Stimulated activated CD4-positive, alpha-beta T cell treated with anti-CD3 and anti-CD28 coated beads, TNF-alpha, amount 100 ng/mL, for 24 hours (primary cell): ENCODE measurements at regions not wholly inside any gene's neighbourhood (a gene's known extent, or its start where the extent isn't known, plus 50 kb on each side); places are given as distances from the start of the nearest gene placed in this dataset.

ENCODE experiments used
- DNase-seq, 3 experiments: peaks; one replicate each; pipeline ENCODE4 v3.0.0-alpha.2; 2020; ENCODE audit warnings: low read depth in 3 of 3

DNA sequence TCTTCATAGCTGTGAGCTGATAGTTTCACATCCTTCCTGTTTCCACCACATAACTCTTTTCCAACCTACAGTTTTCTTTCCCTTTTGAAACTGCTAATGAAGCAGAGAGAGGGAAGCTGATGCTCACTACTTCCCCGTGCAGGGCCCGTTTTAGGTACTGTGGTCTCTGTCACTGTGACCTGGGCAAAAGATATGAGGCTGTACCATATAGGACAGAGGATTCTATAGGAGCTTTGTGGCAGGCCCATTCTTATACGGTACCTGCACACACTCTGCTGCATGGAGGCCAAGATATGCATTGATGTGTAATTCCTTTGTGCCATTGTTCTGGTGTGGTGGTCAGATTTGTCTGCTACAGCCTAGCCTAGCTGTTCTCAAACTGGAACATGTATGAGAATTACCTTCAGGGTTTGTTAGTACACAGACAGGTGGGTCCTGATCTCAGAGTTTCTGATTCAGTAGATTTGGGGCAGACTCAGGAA, 577.3 kb downstream of the LMO7 start:
- no peak for DNase-seq

DNA sequence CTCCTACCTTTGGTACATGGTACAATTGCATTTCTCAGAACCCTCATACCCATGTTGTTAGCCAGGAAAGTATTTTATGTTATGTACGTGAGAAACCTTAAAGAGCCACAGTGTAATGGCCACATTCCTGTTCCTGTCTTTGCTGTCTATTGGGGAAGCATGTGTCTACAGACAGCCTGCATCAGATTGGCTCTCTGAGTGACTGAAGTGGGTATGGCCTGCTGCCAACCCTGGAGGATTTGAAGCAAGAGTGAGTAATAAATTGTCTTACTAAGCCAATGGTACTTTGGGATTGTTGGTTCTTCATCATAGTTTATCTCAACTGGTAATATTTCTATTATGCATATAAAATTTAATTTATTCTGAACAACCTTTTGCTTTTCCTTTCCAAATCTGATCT, 574.1 kb downstream of the LMO7 start:
- no peak for DNase-seq

DNA sequence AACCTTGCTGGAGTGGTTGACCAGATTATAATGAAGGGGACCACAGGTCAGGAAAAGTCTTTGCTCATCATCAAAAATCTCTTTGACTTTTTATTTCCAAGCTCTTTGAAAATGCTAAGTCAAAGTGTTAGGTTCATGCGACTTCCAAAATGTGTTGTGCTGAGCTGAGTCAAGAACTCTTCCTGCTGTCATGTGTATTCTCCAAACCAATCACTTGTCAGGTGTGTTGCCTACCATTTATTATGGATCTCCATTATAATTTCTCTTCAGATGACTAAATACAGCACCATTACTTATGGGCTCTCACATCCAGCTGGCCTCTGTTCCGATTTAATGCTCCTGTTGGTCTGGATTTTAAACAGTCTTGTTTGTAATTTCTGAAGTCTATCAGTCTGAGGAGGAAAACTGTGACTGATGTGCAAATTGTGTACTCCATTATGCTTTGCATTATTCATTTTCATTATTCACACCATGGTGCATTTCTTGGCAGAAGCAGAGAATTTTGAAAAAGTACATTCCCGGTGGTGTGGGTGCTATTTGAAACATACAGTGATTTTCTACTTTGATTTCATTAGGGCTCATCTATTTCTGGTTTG, 562.5 kb downstream of the LMO7 start:
- DNase-seq: no peak

DNA sequence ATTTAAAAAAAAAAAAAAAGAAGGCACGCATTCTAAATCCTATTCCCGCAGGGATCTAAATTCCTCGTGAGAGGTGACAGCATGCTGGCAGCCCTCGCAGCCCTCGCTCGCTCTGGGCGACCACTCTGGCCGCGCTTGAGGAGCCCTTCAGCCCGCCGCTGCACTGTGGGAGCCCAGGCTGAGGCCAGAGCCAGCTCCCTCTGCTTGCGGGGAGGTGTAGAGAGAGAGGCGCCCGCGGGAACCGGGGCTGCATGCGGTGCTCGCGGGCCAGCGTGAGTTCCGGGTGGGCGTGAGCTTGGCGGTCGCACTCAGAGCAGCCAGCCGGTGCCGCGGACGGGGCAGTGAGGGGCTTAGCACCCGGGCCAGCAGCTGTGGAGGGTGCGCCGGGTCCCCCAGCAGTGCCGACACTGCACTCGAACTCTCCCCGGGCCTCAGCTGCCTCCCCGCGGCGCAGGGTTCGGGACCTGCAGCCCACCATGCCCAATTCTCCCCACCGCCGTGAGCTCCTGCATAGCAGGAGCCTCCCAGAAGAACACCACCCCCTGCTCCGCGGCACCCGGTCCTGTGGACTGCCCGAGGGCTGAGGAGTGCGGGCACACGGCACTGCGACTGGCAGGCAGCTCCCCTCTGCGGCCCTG, 553.9 kb downstream of the LMO7 start:
- DNase-seq: no peak

DNA sequence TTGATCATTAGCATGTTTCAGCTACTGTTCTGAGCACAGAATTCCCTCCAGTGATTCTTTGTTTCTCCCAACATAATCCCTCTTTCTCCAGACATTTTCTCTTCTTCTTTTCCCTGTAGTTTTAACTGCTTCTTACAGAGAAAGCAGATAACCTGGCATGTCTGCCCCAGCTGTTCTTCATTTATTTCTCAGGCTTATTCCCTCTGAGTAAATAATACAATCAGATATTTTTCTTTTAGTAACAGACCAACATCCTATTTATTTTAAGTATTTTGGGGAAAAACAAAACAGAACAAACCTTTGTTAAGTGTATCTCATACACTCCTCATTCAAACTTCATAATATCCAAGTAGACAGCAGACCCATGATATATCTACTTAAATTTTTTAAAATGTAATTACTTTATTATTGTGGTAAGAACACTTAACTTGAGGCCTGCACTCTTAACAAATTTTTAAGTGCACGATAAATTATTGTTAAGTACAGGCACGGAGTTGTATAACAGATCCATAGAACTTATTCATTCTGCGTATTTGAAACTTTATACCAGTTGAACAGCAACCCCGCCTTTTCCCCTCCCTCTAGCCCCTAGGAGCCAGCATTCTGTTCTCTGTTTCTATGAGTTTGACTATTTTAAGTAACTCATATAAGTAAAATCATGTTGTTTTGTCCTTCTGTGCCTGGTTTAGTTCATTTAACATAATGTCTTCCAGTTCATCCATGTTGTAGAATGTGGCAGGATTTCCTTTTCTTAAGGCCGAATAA, 540.0 kb downstream of the LMO7 start:
- no peak for DNase-seq

DNA sequence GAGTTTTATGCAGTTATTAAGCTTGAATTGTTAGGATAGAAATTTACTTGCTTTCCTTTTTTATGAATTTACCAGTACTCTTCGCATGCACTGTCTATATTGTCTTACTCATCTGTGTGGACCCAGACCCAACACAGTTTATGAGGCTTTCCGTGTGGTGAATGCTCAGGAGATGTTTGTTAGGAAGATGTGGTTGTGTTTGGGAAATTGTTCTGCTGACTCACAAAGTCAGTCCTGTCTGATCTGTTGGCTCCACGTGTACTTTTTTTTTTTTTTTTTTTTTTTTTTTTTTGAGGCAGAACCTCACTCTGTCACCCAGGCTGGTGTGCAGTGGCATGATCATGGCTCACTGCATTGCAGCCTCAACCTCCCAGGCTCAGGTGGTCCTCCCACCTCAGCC, 532.5 kb downstream of the LMO7 start:
- DNase-seq: no peak

DNA sequence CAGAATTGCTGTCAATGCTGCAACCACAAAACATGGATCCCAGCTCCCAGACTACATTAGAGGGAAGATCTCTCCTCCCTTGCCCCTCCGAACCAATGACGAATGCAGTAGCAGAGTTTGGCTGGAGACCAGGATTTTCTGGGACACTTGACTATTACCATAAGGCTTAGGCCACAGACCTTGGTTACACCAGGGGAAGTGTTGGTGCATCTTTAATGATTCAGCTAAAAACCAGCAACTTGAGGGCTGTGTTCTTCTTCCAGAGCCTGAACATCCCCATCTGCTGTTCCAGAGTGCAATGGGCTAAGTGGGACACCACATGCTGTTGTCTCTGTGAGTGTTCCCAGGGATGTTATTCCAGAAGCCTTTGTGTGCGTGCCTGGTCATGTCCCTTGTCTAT, 528.2 kb downstream of the LMO7 start:
- no peak for DNase-seq

DNA sequence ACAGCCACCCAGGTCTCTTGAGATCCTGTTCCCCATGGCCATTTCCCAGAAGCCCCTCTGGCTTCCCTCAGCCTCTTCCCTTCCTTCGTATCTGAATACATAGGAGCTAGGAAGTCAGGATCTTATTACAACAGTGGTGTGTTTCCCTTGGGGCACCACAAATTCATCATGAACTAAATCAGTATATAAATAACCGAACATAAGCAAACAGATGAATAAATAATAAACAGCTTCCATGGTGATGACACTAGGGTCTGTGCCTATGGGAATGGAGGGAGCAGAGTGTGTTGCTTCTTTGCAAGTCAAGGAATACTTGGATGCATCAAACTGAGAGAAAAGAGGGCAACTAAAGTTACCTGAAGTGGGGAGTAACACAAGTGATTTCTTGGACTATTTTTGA, 527.6 kb downstream of the LMO7 start:
- no peak for DNase-seq

DNA sequence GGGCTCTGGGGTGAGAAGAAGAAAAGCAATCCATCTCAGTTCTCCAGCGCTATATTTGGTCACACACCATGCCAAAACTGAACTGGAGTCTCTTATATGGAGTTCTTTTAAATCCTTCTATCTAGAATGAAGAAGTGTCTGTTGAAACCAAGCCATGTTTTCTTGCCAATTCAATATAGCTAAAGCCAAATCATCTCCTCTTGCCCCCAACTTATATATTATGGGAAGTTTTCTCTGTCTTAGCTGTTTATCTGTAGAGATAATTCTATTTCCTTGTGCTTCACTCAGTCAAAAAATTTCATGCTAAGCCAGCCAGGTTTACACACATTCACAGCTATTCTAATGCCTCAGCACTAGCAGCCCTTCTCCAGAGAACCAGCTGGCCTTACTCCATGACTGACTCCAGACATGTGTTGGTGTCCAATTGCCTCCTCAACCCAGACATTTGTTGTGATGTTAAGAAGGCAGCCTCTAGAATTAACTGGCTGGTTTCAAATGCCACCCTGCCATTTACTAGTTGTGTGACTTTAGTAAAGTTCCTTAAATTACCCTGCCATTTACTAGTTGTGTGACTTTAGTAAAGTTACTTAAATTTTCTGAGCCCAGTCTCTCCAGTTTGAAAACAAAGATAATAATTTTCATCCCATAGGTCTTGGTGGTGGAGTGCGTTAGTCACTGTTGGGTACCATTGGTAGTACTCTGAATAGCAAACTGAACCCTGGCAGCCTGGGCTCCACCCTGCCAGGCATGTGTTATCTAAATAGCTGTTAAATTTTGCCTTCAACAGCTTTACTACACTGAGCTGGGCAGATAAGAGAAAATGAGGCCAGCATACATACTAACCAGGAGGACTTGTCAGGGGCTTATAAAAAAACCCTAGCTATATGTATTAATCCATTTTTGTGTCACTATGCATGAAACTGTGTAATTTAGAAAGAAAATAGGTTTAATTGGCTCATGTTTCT, 525.1 kb downstream of the LMO7 start:
- no peak for DNase-seq

DNA sequence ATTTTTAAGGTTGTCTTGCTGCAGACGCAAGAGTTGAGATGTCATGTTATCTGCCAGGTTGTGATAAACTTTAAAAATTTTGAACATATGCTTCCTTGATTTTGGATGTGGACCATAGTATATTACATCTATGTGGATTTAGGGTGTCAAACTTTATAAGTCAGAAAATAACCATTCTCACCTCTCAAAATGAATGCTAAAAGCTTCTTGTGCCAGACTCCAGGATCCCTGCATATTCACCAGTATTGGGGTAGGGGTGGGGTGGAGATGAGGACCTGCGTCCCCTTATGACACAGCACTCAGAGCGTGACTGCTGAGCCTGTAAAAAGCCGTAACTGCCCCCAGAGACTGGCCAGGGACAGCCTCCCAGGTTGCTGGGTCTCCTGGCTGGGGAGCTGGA, 524.4 kb downstream of the LMO7 start:
- DNase-seq: no peak

DNA sequence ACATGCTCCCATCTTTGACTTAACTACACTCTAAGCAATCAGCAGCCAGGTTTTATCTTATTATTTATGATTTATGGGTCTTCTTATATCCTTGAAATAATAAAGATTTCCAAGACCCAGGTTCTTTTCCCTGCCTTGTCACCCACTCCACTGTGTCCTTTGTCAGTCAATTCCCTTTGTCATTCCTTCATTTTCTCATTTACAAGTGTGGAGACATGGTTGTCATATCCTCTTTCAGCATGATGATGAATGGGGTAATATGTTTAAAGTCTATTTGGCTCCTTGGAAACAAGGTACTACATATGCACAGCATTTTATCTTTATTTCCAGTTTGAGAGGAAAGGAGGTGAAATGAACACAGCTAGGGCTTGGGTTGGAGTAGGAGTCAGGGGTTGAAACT, 521.8 kb downstream of the LMO7 start:
- no peak for DNase-seq

DNA sequence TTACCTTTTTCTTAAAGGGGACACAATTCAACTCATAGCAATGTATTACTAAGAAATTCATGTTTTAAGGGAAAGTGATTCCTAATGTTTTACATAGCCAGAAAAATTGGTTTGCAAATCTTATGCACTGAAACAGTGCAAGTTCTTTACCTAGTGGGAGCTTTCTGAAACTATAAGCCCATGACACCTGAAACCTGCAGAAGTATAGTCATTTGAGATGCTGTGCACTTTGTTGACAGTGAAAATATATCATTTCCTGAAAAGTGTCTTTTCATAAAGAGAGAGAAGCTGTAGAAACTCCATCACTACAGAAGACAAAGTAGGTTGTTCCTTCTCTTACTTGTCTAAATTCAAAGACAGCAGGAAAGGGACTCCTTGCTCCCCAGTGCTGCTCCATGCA, 517.1 kb downstream of the LMO7 start:
- DNase-seq: no peak

DNA sequence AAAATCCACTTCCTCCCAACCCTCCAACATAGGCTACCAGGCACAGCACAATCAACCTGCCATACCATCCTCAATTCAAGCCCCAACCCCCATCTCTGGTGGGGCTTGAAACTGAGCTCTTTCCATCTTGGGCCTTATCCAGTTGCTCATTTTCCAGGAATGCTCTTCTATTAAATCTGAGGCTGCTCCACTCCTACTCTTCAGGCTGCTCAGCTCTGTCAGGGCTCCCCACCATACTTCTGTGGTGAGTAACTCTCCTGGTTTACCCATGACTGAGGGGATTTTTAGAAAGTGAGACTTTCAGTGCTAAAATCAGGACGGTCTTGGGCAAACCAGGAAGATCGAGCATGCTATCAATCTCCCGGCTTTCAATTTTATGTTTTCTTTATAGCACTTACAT, 512.8 kb downstream of the LMO7 start:
- DNase-seq: no peak

DNA sequence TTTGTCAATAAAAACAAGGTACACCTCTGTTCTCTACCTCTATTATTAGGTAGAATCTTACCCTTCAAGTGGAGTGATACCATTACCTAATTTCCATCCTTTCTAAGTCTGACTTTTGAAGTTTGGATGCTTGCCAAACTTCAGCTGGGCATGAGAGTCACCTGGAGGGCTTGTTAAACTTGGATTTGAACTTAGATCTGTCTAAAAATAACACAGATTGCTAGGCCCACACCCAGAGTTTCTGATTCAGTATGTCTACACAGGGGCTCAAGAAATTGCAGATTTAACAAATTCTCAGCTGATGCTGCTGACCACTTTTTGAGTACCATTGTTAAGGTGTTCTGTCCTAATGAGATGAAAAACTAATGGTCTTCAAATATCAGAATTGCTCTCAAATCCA, 512.2 kb downstream of the LMO7 start:
- no peak for DNase-seq

DNA sequence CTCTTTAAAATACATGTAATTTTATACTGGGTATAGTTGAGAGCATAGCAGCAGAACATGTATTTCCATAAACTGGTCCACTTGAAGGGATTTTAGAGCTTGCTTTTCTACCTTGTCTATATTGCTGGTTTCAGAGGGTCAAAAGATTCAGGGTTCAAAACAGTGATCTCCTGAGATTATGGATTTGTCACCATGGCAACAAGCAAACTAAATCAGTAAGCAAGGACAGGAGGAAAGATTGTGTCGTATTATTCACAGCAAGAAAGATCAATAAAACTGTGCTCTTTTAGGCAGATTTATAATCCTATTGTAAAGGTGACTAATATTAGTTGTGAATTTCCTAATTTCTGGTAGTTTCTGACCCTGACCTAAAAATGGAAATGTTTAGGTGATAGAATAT, 496.4 kb downstream of the LMO7 start:
- DNase-seq: no peak

DNA sequence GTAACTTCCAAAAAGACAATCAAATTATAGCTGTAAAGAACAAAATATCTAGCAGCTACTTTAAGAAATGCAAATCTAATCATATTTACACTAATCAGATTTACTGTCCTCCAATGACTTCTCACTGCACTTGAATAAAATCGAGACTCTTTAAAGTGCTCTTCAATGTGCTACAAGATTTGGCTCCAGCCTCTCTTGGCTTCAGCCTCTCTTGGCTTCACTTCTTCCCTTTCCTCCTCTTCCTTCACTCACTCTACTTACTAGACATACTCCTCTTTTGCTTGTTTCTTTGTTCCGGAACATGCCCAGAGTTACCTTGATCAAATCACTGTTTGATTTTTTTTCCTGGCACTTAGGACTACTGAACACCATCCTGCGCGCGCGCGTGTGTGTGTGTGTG, 495.4 kb downstream of the LMO7 start:
- no peak for DNase-seq

DNA sequence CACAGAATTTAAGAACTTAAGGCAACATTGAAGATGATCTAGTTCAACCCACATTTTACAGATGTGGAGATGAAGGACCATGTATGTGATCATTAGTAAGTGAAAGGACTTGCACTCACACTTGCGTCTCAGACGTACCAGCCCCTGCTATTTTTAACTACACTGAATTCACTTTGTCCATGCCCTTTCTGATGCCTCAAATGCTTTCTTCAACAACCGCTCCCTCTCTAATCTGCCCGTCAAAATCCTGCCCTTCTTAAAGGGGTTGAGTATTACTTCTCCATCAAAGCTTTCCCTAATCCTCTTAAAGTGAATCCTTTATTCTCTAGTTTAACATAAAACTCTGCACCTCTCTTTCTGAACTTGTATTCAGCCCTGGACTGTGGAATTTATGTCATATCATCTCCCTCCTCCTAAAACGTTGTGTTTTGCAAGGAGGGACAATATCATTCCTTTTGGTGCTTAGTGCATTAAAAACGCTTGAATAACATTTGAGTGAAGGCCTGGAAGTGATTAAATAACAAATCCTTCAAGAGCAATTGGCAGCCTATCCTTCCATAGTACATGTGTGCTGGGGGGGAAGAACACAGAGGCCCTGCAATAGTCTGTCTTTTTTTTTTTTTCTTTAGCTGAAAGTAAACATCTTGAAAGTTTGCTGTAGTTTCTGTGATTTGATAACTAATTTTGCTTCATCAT, 493.3 kb downstream of the LMO7 start:
- no peak for DNase-seq

DNA sequence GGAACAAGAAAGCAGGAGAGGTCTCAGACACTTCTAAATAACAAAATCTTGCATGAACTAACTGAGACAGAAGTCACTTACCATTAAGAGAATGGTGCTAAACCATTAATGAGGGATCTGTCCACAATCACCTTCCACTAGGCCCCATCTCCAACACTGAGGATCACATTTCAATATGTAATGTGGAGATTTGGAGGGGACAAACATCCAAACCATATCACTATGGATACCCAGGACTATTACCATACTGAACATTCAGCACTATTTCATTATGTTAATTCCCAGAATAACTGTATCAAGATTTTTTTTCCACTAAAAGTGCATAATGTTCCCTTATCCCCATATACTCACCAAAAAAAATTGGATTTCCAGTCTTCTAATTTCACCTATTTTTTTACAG, 491.8 kb downstream of the LMO7 start:
- DNase-seq: no peak

DNA sequence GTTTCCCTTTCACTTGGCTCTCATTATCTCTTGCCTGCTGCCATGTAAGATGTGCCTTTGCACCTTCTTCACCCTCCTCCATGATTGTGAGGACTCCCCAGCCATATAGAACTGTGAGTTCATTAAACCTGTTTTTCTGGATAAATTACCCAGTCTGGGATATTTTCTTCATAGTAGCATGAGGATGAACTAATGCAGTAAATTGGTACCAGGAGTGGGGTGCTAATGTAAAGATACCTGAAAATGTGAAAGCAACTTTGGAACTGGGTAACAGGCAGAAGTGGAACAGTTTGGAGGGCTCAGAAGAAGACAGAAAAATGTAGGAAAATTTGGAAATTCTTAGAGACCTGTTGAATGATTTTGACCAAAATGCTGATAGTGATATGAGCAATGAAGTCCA, 487.4 kb downstream of the LMO7 start:
- no peak for DNase-seq

DNA sequence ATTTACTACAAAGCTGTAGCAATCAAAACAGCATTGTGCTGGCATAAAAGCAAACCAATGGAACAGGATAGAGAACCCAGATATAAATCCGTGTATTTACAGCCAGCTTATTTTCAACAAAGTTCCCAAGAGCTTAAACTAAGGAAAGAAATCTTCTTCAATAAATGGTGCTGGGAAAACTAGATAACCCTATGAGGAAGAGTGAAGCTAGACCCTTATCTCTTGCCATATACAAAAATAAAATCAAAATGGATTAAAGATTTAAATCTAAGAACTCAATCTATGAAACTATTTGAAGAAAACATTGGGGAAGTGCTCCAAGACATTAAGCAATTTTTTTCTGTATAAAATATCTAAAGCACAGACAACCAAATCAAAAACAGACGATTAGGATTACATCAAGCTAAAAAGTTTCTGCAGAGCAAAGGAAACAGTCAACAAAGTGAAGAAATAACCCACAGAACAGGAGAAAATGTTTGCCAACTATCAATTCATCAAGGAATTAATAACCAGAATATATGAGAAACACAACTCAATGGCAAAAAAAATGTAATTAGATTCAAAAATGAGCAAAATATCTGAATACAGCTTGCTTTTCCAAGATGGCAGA, 480.7 kb downstream of the LMO7 start:
- no peak for DNase-seq

DNA sequence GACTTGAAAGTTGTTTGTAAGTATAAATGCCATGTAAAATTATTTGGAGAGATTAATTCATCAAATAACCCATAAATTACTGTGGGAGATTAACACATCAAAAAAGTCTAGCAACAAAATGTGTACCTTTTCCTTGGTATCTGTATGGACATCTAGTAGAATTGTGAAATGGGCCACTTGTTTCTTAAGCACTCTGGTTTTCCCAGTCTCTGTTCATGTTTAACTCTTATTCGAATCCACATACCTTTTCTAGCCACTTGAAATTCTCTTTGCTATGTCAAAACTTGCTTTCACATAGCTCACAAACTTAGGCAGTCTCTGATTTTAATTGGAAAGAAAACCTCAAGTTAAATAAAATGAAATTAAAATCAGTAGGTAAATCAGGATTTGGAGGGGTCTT, 470.6 kb downstream of the LMO7 start:
- no peak for DNase-seq
